Mesothelial cell of epicardium (in vitro differentiated cells): ENCODE measurements at regions not wholly inside any gene's neighbourhood (a gene's known extent, or its start where the extent isn't known, plus 50 kb on each side); places are given as distances from the start of the nearest gene placed in this dataset.

Source experiments
- DNase-seq, 2 experiments: peaks; one replicate each; pipeline ENCODE4 v3.0.0; 2021; ENCODE audit warnings: low spot score in 2 of 2; ENCODE audit not compliant: unreplicated experiment in 2 of 2
- H3K27ac Mint-ChIP-seq: 2 replicates; pipeline ENCODE4 v1.8.0; 2021; ENCODE audit warnings: mixed read lengths
- H3K27me3 Mint-ChIP-seq: 2 replicates; pipeline ENCODE4 v1.8.0; 2021; ENCODE audit warnings: low read depth, mixed read lengths
- H3K36me3 Mint-ChIP-seq: 2 replicates; pipeline ENCODE4 v1.8.0; 2021; ENCODE audit warnings: mixed read lengths
- H3K4me1 Mint-ChIP-seq: 2 replicates; pipeline ENCODE4 v1.8.0; 2021; ENCODE audit warnings: mixed read lengths
- H3K4me3 Mint-ChIP-seq: 2 replicates; pipeline ENCODE4 v1.8.0; 2021; ENCODE audit warnings: mild to moderate bottlenecking, moderate library complexity, mixed read lengths
- H3K9me3 Mint-ChIP-seq: 2 replicates; pipeline ENCODE4 v1.8.0; 2021; ENCODE audit warnings: mixed read lengths
- CTCF ChIP-seq: fragments of 200-600 bp; sonication (generic); IDR thresholded peaks from one replicate; pipeline ENCODE4 v1.5.0; 2021; ENCODE audit warnings: antibody characterized with exemption; ENCODE audit not compliant: unreplicated experiment

DNA sequence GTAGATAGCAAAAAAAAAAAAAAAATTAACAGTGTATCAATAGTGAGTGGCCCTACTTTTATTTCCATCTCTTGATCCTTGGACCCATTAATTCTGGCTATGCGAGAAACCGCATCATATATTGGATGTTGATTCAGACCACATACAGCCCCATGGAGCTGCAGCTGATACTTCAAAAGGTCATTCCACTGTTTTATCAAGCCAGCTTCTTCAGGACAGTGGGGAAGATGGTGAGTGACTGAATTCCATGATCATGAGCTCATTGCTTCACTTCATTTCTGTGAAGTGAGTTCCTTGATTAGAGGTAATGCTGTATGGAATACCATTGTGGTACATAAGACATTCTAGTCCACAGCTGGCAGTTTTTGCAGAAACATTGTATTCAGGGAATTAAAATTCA lies 222.9 kb upstream of the MEF2C start:
- TF ChIP-seq CTCF, result no peak
- no peak overlapping the region for H3K27ac Mint-ChIP-seq
- no peak for DNase-seq
- H3K4me3 Mint-ChIP-seq, result no peak overlapping the region
- H3K36me3 Mint-ChIP-seq, result no peaks in the 10 kb centered on the region
- H3K9me3 Mint-ChIP-seq, result peaks cover 15% of the 10 kb centered on the region
- H3K27me3 Mint-ChIP-seq, result no peaks in the 10 kb centered on the region
- no peaks in the 10 kb centered on the region for H3K4me1 Mint-ChIP-seq

GRCh38 chr5:89105171-89105695 lies 222.2 kb upstream of the MEF2C start:
- no peak for TF ChIP-seq CTCF
- DNase-seq, result no peak
- H3K27ac Mint-ChIP-seq, result no peak overlapping the region
- H3K9me3 Mint-ChIP-seq, result peaks cover 15% of the 10 kb centered on the region
- no peaks in the 10 kb centered on the region for H3K4me1 Mint-ChIP-seq
- no peaks in the 10 kb centered on the region for H3K36me3 Mint-ChIP-seq
- H3K4me3 Mint-ChIP-seq, result no peak overlapping the region
- H3K27me3 Mint-ChIP-seq, result no peaks in the 10 kb centered on the region

- no peak for DNase-seq
- no peaks in the 10 kb centered on the region for H3K27me3 Mint-ChIP-seq
- no peak for TF ChIP-seq CTCF
- H3K9me3 Mint-ChIP-seq, result peaks cover 17% of the 10 kb centered on the region
- H3K27ac Mint-ChIP-seq, result no peak overlapping the region
- peaks cover 3% of the 10 kb centered on the region for H3K4me1 Mint-ChIP-seq
- H3K36me3 Mint-ChIP-seq, result no peaks in the 10 kb centered on the region
- H3K4me3 Mint-ChIP-seq, result no peak overlapping the region
Observed at GRCh38 chr5:89098199-89098756, 215.3 kb upstream of the MEF2C start.

- peaks cover 17% of the 10 kb centered on the region for H3K9me3 Mint-ChIP-seq
- peaks cover 3% of the 10 kb centered on the region for H3K4me1 Mint-ChIP-seq
- no peak for TF ChIP-seq CTCF
- no peaks in the 10 kb centered on the region for H3K36me3 Mint-ChIP-seq
- no peaks in the 10 kb centered on the region for H3K27me3 Mint-ChIP-seq
- DNase-seq, result no peak
- H3K4me3 Mint-ChIP-seq, result no peak overlapping the region
- H3K27ac Mint-ChIP-seq, result no peak overlapping the region
Observed at GRCh38 chr5:89097103-89097502, 214.1 kb upstream of the MEF2C start.

DNA sequence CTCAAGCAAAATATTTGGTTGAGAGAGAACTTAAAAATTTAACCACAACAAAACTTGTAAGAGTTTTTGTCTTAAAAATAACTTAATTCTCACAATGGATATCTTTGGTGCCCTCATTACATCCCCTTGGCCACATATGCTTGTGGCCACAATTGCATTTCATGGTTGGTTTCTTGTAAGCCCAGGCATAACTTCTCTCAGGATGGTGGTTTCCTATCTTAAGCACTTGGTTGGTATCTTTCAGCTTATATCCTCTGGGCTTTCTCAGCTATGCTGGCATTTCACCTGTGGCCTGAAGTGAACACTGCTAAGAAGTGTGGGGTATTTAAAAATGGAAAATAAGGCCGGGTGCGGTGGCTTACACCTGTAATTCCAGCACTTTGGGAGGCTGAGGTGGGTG lies 212.4 kb upstream of the MEF2C start:
- Mint-ChIP-seq H3K9me3 (peaks cover 17% of the 10 kb centered on the region), H3K27ac (no peak overlapping the region), H3K4me3 (no peak overlapping the region), H3K27me3 (no peaks in the 10 kb centered on the region), H3K4me1 (peaks cover 3% of the 10 kb centered on the region), H3K36me3 (no peaks in the 10 kb centered on the region)
- TF ChIP-seq CTCF, result no peak
- DNase-seq, result no peak

- no peak overlapping the region for H3K4me3 Mint-ChIP-seq
- no peaks in the 10 kb centered on the region for H3K36me3 Mint-ChIP-seq
- no peaks in the 10 kb centered on the region for H3K4me1 Mint-ChIP-seq
- H3K27ac Mint-ChIP-seq, result no peak overlapping the region
- H3K9me3 Mint-ChIP-seq, result no peaks in the 10 kb centered on the region
- no peak for TF ChIP-seq CTCF
- no peak for DNase-seq
- no peaks in the 10 kb centered on the region for H3K27me3 Mint-ChIP-seq
Observed at GRCh38 chr5:89090037-89090436, 207.1 kb upstream of the MEF2C start.
